GM19324 (cell line): ENCODE measurements at regions not wholly inside any gene's neighbourhood (a gene's known extent, or its start where the extent isn't known, plus 50 kb on each side); places are given as distances from the start of the nearest gene placed in this dataset.

Experiments
- ATAC-seq: cut with Tn5 transposase; IDR thresholded peaks from one replicate; pipeline ENCODE4 v1.9.1; 2021; ENCODE audit warnings: mild to moderate bottlenecking, moderate library complexity; ENCODE audit not compliant: unreplicated experiment, low FRiP score

DNA sequence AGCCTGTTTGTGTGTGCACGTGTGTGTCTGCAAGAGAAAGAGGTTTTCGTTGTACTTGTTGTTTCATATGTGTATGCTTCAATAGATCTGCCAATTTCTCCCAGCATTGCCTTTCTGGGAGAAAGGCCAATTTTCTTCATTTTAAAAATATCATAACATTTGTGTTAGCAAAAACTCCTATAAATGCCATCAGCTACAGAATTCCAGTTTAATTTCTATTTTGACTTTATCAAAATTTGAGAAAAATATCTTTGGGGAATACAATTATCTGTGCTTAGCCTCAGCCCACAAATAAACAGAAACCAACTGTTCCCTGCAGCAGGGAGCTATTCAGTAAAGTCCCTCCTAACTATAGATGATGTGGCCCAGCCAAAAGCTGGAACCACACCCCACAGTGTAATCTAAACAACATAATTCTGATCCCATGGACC lies 68.3 kb upstream of the MGMT start:
- ATAC-seq = no peak

DNA sequence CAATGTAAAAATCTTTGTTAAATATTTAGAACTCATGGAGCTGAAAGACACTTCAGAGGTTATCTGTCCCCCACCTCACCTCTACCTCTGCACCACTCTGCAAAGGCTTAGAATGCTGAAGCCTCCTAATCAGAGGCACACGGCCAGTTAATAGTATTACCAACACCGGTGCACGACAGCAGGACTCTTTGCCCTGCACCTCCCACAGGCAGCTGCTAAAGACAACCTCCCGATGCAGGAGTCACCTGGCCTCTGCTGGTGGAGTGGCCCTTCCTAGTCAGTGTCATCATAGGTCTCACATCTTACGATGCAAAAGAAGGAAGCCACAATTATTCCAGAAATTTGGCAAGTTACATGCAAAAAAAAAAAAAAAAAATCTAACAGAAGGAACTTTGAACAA lies 66.6 kb upstream of the MGMT start:
- no peak for ATAC-seq

DNA sequence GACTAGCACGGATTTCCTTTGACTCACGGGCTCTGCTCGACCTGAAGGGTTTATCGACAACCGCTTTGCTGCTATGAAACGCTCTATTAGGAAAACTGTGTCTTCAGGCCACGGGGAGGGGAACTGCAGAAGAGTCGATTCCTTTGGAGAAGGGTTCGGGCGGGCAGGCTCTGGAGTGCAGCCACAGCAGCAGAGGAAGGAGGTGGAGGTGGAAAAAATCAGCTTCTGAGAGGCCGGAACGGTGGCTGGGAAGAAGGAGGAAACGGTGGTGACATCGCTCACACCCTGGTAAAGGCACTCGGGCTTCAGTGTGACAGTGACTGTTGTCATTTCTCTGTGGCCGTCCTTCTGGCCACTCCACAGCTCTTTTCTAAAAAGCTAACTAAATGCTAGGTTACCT lies 64.6 kb upstream of the MGMT start:
- no peak for ATAC-seq

DNA sequence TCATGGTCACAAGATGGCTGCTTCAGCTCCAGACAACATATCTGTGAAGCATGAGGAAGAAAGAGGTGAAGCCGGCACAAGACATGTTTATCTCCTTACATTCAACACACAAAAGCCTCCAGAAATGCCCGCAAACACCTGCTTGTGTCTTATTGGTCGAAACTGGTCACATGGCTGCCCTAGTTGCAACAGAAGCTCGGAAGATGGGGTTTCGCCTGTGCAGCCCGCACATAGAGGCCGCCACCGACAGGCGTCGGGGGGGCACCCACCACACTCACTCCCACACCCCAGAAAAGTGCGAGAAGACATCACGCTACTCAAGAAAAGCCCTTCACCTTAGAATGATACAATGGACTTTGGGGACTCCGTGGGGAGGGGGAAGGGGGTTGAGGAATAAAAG lies 63.0 kb upstream of the MGMT start:
- no peak for ATAC-seq

DNA sequence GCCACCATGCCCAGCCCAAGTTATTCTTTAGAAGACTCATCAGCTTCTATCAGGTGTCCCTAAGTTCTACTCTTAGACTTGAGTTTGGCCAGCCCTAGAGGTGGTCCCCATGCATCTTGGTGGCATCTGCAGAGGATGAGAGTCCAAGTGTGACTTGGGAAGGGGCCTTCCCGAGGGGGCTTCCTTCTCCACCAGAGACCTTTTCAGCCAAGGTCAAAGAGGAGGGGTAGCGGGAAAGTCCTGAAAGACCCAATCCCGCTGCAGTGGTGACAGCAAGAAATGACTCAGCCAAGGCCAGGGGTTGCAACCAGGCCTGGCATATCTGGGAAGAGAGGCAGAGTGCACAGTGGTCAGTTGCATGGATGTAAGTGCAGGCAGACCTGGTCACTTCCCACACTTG lies 61.7 kb upstream of the MGMT start:
- no peak for ATAC-seq

DNA sequence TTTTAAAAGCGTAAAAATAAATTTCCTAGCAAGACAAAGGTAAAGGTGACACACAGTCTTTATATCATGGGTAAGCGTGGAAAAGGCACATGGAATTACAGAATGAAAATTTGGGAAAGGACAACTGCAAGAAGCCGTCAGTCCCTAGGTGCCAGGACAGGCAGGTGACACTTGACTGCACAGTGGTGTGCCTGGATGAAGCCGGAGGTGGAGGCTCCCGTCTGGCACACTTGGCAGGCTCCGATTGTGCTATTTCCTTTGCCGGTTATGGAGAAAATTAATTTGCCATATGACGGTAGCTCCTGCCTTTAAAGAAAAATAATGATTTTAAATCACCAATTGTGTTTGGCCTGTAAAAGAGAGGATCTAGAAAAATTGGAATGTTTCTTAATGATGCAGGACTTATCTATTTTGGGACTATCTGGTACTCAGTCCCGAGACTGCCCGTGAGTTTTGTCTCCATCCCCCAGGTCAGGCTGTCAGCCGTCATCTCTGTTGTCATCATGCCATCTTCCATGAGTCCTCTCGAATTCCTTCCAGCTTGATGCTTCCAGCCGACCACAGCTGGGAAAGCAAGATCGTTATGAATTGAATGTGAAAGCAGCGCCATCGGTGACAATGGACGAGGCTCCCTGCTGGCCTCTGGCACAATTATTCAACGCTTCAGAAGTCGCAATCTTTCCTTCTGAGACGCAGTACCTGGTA lies 56.2 kb upstream of the MGMT start:
- ATAC-seq = no peak

DNA sequence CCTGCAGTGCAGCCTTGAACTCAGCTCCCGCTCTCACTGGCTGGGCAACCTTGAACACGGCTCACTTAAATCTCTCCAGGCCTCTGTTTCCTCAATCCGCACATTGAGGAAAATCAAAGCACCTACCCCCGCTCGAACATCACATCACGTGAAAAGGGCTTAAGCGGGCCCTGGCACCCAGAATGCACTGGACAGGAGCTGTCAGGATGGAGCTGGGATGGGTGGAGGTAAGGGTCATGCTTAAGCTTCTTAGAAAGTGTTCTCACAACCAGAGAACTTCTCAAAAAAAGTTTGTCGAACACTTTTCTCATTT lies 55.7 kb upstream of the MGMT start:
- ATAC-seq = no peak

DNA sequence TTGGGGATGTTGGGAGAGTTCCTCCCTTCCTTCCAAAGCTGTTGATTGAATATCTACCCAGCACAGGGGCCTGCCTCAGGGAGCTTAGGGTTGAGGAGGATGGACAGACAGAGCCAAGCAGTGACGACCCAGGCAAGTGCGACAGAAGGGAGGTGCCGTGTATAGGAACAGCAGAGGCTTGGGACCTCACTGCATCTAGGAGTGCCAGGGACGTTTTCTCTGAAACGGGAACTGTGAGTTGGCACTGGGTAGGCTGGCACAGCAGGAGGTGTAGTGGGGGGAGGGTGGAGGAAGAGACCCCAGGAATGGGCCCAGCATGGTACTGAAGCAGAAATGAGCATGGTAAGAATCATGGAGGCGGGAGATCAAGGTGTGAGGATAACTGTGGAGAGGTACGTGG lies 55.3 kb upstream of the MGMT start:
- no peak for ATAC-seq

DNA sequence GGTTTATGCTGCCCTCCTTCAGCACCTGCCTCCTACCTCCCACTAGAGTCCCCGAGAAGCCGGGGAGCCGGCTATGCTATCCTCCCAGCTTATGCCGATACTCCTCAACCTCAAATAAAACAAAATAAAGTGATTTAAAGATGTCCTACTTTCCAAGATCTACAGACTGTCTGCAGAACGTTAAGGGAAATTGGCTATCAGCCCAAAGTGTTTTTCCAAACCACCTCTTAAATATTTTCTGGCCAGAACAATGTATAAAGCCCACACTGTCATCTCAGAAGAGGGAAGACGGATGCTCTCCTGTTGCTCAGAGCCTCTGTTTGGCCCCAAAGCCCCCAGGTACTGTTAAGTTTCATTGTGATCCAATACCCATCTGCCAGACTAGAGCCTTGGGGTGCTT lies 54.0 kb upstream of the MGMT start:
- no peak for ATAC-seq

DNA sequence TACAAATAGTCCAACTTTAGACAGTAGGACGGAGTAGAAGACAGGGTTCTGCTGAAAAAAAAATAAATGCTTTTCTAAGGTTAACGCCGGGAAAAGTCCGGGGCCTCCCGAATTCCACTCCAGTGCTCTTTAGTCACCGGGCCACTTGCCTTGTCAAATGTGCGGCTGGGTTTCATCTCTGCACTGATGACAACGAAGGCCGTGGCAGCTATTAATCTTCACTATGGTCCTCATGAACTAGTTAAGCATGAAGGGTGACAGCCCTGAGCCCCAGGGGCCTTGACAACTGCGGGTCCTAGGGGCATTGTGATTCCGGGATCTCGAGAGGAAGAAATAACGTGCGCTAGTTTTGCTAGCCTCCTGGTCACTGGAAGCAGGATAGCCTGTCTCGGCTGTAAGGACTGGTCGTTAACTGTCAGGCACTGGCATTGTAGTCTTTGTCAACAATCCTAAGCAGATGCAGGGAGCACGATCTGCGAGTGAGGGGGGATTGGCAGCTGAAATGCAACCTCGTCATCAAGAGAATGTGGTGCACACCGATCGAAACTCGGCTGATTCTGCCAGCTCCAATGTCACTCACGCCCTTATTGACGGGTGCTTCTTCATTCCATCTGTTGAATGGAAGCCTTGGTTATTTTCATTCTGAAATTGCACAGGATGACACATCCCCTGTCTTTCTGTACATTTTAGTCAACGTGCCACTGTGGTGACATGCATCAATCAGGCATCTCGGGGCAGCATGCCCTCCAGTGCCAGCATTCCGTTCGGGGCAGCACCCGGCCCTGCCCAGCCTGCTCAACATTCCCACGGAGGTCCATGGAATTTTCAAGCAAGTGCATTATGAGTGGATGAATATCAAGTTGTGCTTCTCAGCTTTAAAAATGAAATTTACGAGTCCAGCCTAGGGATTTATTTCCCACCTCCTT lies 51.6 kb upstream of the MGMT start:
- ATAC-seq = no peak

DNA sequence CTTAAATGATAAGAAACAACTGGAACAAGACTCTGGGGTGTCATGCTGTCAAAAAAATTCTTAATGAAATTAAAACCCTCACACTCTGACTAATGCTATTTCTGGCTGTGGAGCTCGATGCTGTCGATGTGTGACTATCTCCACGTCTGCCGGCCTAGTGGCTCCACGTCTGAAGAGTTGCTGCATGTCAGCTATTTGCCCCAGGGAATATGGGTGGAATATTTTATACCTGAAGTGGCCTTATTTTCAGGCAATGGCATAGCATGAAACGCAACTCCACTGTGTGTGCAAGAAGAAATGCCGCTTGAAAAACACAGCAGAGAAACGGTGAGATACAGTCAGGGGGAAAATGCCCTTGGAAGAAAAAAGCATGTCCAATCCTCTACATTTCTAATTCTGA lies 50.9 kb upstream of the MGMT start:
- no peak for ATAC-seq

DNA sequence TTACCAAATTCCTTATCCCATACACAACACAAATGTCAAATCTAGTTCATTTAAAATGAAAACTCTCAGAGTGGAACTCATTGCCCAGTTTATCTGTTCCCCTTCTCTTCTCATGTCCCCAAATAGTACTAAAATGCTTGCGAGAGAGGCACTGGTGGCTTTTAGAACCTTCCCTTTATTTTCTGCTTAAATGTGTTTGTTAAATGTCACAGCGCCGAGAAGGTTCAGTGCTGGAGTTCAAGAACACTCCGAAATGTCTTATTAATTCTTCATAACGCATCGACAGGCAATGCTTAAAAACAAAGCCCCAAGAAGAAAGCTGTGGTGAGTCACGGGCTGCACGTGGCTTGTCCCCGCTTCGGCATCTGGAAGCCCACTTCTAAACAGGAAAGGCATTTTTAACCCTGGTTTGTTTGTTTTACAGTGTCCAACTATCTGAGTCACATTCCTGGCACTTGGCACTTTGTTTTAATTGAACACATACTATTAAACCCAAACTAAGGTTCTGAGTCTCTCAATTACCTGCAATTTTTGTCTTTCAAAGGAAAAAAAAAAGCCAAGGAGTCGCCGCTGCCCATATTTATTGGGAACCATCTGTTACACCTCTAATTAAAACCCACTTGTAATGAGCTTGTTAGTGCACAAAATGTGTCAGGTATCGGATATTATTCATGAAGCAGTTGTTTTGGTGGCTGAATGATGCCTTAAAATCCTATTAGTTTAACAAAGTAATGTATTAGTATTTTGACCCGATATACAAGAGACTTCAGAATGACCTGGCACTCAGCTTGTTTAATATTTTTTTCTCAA lies 49.9 kb upstream of the MGMT start:
- no peak for ATAC-seq
